Esophagus muscularis mucosa (tissue), 4 donors: ENCODE measurements at regions not wholly inside any gene's neighbourhood (a gene's known extent, or its start where the extent isn't known, plus 50 kb on each side); places are given as distances from the start of the nearest gene placed in this dataset.

ENCODE experiments used
- DNase-seq: peaks from one replicate; pipeline ENCODE4 v3.0.0-alpha.2; 2017; ENCODE audit errors: extremely low spot score
- H3K27ac ChIP-seq, 4 donors: fragments of 200-600 bp; sonication (generic); replicated peaks in 1 of 4; 1 replicate in 3 of 4; 2 replicates in 1 of 4; pipeline ENCODE4 v1.5.1; 2016 to 2019; ENCODE audit warnings: mild to moderate bottlenecking in 1 of 4
- H3K27me3 ChIP-seq, 4 donors: fragments of 200-600 bp; sonication (generic); one replicate each; pipeline versions ENCODE4 v1.5.1 to v1.6.0; 2016 to 2019
- H3K36me3 ChIP-seq, 4 donors: fragments of 200-600 bp; sonication (generic); one replicate each; pipeline ENCODE4 v1.5.1; 2016 to 2019
- H3K4me1 ChIP-seq, 4 donors: fragments of 200-600 bp; sonication (generic); one replicate each; pipeline ENCODE4 v1.5.1; 2016 to 2019
- H3K4me3 ChIP-seq, 4 donors: fragments of 200-600 bp; sonication (generic); 1 replicate in 2 of 4; 2 replicates in 2 of 4; pipeline ENCODE4 v1.5.1; 2016 to 2019; ENCODE audit warnings: mild to moderate bottlenecking in 4 of 4, moderate library complexity in 1 of 4
- H3K9me3 ChIP-seq, 4 donors: fragments of 200-600 bp; sonication (generic); 1 replicate in 3 of 4; 2 replicates in 1 of 4; pipeline ENCODE4 v1.5.1; 2016 to 2019
- EP300 ChIP-seq: sonication (generic); formaldehyde crosslinking; IDR thresholded peaks from one replicate; pipeline ENCODE4 v1.6.1; 2017; ENCODE audit warnings: antibody characterized with exemption
- POLR2A ChIP-seq: fragments of 450-650 bp; IDR thresholded peaks from one replicate; pipeline ENCODE4 v1.6.1; 2017; ENCODE audit warnings: antibody characterized with exemption, moderate library complexity, mild to moderate bottlenecking, low read depth
- POLR2AphosphoS5 ChIP-seq, 2 donors: sonication (generic); formaldehyde crosslinking; IDR thresholded peaks; one replicate each; pipeline ENCODE4 v1.6.1; 2017; ENCODE audit warnings: antibody characterized with exemption in 2 of 2
- WGBS: methylation state at CpG from one replicate; pipeline ENCODE4 v1.1.5; 2018; 5-methylcytosine and 5-hydroxymethylcytosine counted together
- intact Hi-C: fragments of 100-400 bp; cut with DNase I; formaldehyde crosslinking; loops from one replicate; pipeline ENCODE4 v1.15.1; 2023
- TF ChIP-seq, protein P1 (sequence below), 3 experiments: fragments of 200-600 bp in 2 of 3; fragments of 450-650 bp in 1 of 3; sonication (generic) in 2 of 3; IDR thresholded peaks; one replicate each; pipeline ENCODE4 v1.5.1; 2017 to 2019; ENCODE audit warnings: antibody characterized with exemption in 3 of 3, mild to moderate bottlenecking in 2 of 3, moderate library complexity in 1 of 3

GRCh38 chr2:161097157-161097556 lies 63.1 kb upstream of the TANK start:
- intact Hi-C loops: no loop called here
- TF ChIP-seq, protein P1, sequence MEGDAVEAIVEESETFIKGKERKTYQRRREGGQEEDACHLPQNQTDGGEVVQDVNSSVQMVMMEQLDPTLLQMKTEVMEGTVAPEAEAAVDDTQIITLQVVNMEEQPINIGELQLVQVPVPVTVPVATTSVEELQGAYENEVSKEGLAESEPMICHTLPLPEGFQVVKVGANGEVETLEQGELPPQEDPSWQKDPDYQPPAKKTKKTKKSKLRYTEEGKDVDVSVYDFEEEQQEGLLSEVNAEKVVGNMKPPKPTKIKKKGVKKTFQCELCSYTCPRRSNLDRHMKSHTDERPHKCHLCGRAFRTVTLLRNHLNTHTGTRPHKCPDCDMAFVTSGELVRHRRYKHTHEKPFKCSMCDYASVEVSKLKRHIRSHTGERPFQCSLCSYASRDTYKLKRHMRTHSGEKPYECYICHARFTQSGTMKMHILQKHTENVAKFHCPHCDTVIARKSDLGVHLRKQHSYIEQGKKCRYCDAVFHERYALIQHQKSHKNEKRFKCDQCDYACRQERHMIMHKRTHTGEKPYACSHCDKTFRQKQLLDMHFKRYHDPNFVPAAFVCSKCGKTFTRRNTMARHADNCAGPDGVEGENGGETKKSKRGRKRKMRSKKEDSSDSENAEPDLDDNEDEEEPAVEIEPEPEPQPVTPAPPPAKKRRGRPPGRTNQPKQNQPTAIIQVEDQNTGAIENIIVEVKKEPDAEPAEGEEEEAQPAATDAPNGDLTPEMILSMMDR (IDR thresholded peaks at IDR 0.05): no peak
- no peak for TF ChIP-seq EP300
- TF ChIP-seq POLR2AphosphoS5 (IDR thresholded peaks at IDR 0.05): no peak
- TF ChIP-seq POLR2A: no peak
- Histone ChIP-seq H3K36me3 (no peaks in the 10 kb centered on the region), H3K9me3 (no peaks in the 10 kb centered on the region), H3K27ac (no peak overlapping the region), H3K4me1 (peaks cover 0 to 13% (median 0%) of the 10 kb centered on the region in 4 donors), H3K4me3 (no peak overlapping the region), H3K27me3 (no peaks in the 10 kb centered on the region)
- 87% methylated on average over 2 of the region's 2 CpGs for WGBS
- DNase-seq: no peak

DNA sequence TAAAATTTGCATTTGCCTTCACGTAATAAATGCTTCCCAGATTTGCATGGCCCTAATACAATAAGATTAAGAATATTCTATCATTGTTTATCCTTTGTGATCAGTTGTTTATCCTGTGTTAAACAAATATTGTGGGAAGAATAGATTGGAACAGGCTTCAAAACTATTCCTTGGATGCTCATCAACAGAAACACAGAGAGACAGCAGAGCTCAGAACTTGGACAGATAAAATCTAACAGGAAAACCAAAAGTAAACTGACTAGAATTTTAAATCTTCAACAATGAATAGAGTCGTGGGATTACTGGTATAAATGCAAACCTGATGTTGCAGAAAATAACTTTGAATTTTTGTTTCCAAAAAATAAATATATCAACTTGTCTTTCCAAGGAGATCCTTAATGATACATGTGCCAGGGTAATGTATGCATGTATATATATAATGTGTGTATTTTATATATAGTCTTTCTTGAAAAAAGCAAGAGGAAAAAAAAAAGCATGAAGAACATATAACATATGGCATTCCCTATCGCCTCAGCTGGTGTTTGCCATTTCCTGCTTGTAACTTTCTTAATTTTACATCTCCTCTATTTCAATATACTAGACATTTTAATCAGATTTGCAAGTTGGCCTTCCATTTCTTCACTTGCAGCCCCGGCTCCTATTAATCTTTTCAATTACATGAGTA lies 59.9 kb upstream of the TANK start:
- peaks cover 0 to 13% (median 1%) of the 10 kb centered on the region in 4 donors for H3K4me1 ChIP-seq
- no peak for DNase-seq
- no peak overlapping the region for H3K4me3 ChIP-seq
- intact Hi-C loops: no loop called here
- WGBS: 58% methylated on average over 4 of the region's 4 CpGs
- no peaks in the 10 kb centered on the region for H3K36me3 ChIP-seq
- H3K27me3 ChIP-seq: no peaks in the 10 kb centered on the region
- H3K9me3 ChIP-seq: no peaks in the 10 kb centered on the region
- no peak overlapping the region for H3K27ac ChIP-seq
- TF ChIP-seq POLR2AphosphoS5 (IDR thresholded peaks at IDR 0.05) (no peak), EP300 (no peak), POLR2A (no peak)
- TF ChIP-seq, protein P1 (IDR thresholded peaks at IDR 0.05): no peak

DNA sequence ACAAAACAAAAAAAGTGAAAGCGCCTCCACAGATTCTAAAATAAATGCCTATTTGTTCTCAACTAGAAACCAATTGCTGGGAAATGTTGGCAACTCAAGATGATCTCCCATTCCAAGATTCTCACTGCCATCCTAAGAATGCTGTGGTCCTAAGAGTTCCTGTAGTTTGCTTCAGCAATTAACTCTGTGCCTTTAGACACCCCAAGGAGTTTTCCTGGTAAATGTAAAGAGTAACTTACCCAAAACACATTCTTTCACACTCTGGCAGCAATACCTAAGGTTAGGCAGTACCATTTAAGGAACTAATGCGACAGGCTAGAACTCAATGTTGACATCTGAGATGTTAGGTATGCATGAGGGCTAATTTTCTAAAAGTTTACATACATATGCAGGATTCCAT lies 58.8 kb upstream of the TANK start:
- Histone ChIP-seq H3K4me3 (no peak overlapping the region), H3K27ac (no peak overlapping the region), H3K4me1 (peaks cover 0 to 6% (median 1%) of the 10 kb centered on the region in 4 donors), H3K9me3 (no peaks in the 10 kb centered on the region), H3K27me3 (no peaks in the 10 kb centered on the region), H3K36me3 (no peaks in the 10 kb centered on the region)
- WGBS: 93% methylated on average over 2 of the region's 2 CpGs
- TF ChIP-seq EP300 (no peak), POLR2A (no peak), POLR2AphosphoS5 (IDR thresholded peaks at IDR 0.05) (no peak)
- TF ChIP-seq, protein P1 (IDR thresholded peaks at IDR 0.05): no peak
- intact Hi-C loops: no loop called here
- no peak for DNase-seq

DNA sequence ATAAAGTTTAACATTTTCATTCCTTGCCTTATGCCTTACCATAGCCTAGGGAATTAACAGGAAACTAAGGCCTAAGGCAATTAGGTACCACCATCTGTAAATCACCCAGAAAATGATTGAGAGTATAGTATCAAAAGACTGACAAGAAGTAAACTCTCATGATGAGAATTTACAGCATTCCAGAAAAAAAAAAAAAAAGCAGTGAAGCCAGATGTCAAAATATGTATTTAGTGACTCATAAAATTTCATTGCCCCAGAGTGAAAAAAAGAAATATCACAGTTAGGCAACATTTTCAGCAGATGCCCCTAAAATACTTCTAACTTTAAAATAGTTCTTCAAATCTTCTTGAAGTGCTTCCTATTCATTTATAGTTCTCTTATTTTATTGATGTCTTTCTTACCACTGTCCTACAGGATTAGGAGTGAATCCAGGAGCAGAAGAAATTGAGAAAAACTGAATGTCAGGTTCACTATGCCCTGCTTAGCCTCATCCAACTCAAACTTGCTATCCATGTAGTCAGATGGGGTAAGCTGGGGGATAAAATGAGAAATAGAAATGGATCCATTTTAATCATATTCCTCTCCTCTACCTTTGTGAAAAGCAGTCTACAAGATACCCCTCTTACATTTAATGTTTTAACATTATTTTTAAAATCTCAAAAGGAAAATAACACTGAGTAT lies 57.3 kb upstream of the TANK start:
- no peak overlapping the region for H3K4me3 ChIP-seq
- intact Hi-C loops: no loop called here
- peaks cover 0 to 3% (median 0%) of the 10 kb centered on the region in 4 donors for H3K4me1 ChIP-seq
- no peaks in the 10 kb centered on the region for H3K9me3 ChIP-seq
- no peak for TF ChIP-seq POLR2A
- TF ChIP-seq EP300: no peak
- no peak for TF ChIP-seq POLR2AphosphoS5 (IDR thresholded peaks at IDR 0.05)
- TF ChIP-seq, protein P1 (IDR thresholded peaks at IDR 0.05): no peak
- H3K27me3 ChIP-seq: no peaks in the 10 kb centered on the region
- no peak for DNase-seq
- no peak overlapping the region for H3K27ac ChIP-seq
- no peaks in the 10 kb centered on the region for H3K36me3 ChIP-seq
